ENCODE measurements at regions not wholly inside any gene's neighbourhood (a gene's known extent, or its start where the extent isn't known, plus 50 kb on each side); places are given as distances from the start of the nearest gene placed in this dataset.

- TF ChIP-seq CTCF (IDR thresholded peaks at IDR 0.05) (no peak), EZH2 (IDR thresholded peaks at IDR 0.05) (no peak), EZH2phosphoT487 (IDR thresholded peaks at IDR 0.05) (no peak)
Observed at GRCh38 chr3:174439331-174440252, 419.5 kb upstream of the NAALADL2 start.
